NCI-H345 treated with DMSO at 0.1 percent for 48 hours (cell line): ENCODE measurements at regions not wholly inside any gene's neighbourhood (a gene's known extent, or its start where the extent isn't known, plus 50 kb on each side); places are given as distances from the start of the nearest gene placed in this dataset.

ENCODE experiments used
- DNase-seq: peaks from one replicate; lab custom pipeline; 2025; ENCODE audit not compliant: unreplicated experiment; lab: John Stamatoyannopoulos, UW

DNA sequence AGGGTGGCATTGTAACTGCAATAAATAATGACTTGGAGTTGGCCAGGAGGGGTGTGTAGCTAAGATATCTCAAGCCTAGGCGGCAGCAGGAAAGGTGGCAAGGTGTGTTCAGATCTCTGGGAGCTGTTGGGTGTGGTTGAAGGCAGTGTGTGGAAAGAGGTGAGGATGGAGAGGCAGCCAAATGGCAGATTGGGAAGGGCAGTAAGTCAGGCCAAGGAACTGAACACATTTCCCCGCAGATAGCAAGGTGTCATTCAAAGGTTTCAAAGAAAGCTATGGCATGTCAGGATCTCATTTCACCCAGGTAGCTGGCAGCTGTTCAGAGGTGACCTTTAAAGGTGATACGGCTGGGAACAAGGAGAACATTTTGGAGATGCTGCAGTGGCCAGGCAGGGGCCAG, 586.0 kb upstream of the MGMT start:
- DNase-seq: no peak

DNA sequence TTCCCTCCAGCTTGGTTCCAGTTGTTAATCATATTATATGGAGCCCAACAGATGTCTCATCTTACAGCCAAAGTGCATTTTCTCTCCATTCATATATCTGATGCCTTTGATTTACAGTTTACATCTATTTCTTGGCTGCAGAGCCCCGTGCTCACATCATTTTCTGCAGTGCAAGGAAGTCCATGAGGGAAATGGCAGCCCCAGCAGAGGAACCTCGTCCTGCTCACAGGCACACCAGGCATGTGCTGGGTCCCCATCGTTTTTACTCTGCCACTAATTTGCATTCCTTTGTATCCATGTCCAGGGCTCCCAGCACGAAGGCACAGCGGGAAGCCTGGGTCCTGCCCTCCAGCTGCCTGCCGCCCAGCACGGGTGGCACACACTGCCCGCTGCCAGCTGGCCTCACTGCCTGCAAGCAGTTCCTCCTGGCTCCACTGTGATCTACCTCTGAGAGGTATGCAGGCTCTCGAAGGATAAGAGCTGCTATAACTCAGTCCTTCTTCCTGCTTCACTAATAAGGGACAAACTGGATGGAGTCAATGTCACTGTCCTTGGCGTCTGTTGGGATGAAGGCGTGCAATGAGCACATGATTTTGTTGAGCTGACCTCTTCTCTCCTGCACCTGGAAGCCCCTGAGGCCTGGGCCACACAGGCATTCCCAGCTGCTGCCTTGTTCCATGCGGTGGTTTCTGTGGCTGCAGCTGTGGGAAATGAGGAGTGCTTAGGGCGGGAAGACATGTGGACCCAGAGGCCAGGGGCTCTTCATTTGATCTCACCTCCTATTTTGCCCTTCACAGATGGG, 583.6 kb upstream of the MGMT start:
- no peak for DNase-seq

DNA sequence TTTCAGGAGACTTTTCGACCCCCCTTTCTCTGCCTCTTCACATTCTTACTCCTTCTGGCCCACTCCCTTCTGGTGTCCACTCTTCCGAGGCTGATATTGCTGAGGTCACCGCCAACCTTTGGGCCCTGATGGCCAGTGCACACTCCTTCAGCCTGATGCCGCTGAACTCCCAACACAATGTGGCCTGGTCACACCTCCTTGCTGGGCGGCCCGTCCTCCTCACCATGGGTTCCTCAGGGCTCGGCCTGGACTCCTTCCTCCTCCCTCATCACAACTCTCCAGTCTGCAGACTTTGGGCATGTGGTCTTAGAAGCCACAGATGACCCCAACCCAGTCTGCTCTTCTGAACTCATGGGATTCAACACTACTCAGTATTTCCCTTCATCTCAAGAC, 583.0 kb upstream of the MGMT start:
- DNase-seq: no peak

DNA sequence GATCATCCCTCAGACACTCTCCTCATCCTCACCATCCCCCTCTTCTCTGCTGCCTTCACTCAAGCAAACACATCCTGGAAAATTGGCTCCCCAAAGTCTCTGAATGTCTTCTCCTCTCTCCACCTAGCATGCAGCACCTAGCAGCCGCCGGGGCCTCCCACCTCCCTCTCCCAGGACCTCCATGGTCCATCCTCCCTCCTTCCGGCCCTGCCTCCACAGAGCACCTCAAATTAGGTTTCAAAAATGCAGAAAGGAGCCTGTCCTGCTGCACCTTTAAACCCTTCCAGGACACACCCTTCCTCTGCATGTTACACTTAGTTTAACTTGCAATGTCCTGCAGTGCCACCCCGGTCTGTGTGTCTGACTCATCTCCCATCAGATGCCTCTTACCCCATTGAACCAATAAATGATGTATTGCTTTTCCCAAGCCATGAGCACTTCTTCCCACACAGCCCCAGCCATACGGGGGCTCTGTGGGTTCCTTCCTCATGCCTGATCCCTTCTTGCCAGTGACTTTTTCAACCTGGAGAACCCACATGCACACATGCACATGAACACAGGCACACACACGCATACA, 582.5 kb upstream of the MGMT start:
- DNase-seq: no peak

DNA sequence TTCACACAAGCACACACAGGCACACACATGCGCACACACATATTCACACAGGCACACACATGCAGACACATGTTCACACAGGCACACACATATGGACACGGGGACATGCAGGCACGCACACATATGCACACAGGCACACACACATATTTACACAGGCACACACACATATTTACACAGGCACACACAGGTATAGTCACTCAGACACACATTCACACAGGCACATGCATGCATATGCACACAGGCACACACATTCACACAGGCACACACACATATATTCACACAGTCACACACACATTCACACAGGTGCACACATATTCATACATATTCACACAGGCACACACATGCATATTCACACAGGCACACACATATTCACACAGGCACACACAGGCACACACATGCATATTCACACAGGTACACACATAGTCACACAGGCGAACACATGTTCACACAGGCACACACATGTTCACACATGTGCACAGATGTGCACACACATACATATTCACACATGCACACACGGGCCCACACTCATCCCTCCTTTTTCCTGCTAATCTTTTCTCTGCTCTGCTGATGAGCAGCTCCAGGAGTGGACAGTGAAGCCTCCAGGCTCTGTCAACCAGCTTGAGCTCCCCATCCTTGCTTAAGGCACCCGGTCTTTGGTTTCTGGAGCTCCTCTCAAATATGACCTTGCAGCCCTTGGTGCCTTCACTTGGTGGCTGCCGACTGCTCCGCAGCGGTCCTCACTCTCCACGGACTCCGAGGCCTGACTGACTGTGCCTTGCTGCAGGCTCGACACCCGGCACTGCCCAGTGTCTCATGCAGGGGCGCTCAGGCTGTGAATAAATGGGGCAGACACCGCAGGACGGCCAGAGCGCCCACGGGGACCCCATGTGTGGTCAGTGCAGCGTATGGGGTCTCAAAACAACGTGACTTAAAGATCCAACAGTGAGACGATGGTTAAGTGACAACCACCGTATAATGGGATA, 581.2 kb upstream of the MGMT start:
- no peak for DNase-seq

DNA sequence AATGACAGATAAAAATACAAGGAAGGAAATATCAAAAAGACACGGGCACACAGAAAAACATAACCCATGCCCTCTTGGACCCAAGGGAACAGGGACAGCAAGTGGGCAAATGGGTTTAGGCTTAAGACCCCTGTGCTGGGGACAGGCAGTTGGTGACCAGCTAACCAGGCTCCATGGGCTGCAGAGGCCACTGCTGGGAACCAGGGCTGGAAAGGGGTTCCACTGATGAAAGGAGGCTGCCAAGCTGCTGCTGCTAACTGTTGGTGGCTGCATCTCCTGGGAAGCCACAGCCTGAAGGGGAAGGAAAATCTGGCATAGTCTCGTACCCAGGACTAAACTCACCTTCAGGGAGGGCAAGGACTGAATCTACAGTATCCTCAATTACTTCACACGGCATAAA, 579.2 kb upstream of the MGMT start:
- no peak for DNase-seq

DNA sequence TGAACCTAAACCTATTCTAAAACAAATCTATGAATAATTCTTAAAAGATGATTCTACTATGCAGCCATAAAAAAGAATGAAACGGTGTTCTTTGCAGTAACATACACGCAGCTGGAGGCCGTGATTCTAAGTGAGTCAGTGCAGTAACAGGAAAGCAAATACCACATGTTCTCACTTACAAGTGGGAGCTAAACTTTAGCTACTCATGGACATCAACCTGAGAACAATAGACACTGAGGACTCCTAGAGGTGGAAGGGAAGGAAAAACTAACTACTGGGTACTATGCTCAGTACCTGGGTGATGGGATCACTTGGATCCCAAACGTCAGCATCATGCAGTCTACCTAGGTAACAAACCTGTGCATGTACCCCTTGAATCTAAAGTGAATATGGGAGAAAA, 575.0 kb upstream of the MGMT start:
- no peak for DNase-seq

DNA sequence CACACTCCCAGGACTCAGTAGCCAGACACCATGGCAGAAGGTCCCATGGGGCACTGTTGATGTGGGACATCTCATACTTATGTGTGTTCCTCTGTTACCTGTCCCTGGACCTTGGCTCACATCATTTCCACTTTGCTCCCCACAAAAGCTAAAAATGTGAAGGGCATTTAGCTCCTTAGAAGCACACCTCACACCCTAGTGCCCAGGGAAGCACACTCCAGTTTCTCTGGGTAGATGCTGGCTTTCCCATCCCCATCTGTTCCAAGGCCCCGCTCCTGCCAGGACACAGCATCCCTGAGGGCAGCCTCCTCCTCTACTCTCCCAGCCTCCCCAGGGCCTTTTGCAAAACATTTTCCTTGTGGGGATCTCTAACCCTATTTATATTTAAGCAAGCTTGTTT, 572.4 kb upstream of the MGMT start:
- no peak for DNase-seq

DNA sequence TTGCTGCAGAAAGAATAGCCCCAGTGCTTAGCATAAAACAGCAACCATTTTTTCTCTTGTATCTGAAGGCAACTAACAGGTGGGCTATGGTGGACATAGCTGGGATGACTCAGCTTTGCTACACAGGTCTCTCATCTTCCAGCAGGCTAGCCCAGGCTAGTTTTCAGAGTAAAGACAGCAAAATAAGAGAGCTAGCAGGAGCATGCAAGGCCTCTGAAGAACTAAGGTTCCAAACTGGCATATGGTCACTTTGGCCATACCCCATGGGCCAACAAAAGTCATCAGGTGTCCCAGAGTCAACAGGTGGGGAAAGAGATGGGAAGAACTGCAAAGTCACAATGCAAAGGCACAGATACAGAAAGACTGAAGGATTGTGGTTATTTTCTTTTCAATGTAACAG, 571.6 kb upstream of the MGMT start:
- DNase-seq: no peak

DNA sequence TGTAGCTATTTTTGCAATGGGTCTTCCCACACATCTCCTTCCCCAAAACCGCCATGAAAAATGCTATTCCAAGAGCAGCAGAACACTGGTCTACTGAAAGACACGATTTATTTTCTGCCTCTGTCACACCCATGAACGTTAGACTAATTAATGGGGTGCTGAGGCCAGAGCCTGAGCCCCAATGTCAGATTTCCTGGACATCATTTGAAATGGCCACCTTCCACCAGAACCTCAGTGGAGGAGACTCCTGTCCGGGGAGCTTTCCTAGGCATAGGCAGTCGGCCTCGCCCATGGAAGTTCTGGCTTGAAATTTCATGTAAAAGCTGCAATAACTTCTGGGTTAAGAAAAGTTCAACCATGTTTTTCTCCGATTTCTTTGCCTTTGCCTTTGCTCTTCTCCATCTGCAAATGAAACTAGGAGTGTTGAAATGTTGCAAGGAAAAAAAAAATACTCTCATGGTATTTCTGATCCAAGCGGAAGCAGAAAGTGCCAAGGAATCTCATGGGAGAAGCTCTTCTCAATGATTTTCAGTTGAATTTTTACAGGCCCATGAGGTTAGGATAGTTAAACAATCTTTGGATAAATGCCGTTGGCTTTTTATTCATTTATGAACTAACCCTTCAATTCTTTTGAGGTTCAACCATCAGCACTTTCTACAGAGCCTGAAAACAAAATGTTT, 570.8 kb upstream of the MGMT start:
- DNase-seq: no peak

DNA sequence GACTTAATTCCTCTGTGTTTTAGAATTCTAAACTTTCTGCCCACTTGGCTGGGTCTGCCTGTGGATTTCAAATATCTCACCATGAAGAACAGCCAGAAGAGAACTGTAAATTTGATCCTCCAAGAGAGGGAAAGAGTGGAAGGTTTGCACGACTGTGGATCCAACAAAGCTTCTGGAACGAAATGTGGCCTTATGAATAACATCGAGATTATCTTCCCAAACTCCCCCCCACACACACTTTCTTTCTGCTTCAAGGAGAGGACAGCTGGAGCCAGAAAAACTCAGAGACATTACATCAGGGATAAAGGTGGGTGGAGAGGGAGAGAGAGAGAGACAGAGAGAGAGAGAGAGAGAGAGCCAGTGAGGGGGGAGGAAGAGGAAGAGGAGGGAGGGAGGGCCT, 570.1 kb upstream of the MGMT start:
- DNase-seq: no peak

DNA sequence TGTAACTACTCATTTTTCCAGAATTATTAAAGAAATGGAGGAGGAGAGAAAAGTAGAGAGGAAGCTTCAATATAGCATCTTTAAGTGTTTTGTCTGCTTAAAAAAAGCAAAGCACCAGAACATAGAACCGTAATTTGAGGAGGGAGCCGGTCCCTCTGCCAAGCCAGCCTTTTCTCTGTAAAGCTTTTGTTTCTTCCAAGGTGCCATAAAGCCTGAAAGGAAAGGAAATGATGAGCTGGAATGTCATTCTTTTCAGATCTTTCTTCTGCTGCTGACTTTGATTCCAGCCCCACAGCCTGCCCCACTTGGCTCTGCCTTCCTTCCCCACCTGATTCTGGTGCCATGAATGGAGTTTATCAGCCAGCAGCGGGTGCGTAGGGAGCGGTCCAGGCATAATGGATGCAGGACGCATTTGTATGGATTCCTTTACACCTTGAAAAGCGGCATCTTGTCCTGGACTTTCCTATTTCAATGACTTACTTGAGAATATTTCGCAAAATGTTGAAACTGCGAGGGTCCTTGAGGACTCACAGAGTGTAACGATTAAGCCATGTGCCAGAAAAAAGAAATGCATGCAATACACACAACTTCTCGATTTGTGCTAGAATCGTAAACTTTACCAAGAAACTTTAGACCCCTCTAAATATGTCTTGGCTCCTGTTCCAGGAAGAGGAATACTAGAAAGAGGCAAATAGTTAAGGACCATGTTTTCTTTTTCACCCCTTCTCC, 569.5 kb upstream of the MGMT start:
- DNase-seq: no peak

DNA sequence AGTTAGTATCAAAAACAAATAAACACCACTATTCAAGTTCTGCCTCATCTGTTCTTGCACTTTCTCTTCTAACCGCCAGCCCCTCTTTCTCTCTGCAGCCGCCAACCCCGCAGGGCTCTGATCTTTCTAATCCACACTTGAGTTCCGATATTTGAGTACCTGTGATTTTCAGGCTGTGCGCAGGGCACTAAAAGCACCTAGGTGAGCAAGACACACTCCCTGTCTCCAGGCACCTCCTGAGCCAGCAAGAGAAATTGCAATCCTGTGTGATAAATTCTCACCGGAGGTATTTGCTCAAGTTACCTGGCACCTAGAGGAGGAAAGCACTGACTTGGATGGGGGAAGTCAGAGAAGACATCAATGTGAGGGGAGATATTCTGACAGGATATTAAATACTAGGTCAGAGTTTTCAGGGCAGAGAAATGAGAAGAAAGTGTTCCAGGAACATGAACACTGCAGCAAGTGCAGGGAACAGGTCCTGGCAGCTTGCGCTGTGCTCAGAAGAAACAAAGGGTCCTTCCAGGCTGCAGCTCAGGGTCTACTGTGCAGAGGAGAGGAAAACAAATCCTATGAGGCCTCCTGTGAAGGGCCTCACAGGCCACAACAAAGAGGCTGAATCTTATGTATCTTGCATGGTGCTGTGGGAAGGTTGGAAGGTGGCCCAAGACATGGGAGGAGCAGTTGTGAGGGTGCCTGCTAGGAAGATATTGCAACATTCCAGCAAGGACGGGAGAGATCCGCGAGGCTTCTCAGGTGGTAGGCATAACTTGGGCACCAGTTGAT, 568.7 kb upstream of the MGMT start:
- no peak for DNase-seq

DNA sequence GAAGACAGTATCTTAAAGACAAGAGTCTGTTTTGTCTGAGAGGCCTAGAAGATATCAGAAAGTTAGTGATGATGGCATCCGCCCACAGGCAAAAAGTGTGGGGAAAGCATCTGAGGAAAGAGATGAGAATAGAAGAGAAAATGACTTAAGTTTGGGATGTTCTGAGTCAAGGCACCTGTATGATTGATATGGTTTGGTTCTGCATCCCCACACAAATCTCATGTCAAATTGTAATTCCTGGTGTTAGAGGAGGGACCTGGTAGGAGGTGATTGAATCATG, 568.2 kb upstream of the MGMT start:
- DNase-seq: no peak

DNA sequence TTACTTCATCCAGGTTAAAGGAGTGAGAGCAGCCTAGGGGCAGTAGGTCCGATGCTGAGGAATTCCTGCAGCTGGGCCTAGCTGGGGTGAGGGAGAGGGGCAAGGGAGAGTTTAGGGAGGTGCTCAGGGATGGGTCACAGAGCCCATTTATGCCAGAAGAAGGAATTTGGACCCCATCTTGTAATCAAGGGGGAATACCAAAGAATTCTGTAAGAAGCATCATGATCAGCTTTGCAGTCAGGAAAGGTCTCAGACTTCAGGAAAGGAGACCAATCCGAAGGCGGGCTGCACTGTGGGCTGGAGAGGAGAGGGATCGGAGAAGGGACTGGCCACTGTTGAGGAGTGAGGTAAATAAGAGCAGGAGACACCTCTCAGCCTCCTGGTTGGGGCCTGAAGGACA, 566.6 kb upstream of the MGMT start:
- DNase-seq: no peak

DNA sequence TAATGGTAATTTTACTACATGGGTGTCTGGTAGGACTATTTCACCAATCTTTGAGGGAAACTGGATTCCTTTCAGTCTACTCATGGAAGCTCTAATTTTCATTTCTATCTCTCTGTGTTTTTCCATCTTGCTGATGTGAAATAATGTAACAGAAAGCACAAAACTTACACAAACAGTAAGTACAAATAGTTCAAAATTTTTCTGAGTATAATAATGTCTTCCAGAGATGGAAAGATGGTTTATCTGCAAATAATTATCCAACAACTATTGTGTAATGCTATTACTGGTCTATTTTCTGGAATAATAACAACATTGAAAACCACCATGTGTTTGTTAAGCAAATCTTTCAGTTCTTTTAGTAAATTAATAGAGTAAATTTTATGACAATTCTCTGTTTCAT, 565.8 kb upstream of the MGMT start:
- no peak for DNase-seq

DNA sequence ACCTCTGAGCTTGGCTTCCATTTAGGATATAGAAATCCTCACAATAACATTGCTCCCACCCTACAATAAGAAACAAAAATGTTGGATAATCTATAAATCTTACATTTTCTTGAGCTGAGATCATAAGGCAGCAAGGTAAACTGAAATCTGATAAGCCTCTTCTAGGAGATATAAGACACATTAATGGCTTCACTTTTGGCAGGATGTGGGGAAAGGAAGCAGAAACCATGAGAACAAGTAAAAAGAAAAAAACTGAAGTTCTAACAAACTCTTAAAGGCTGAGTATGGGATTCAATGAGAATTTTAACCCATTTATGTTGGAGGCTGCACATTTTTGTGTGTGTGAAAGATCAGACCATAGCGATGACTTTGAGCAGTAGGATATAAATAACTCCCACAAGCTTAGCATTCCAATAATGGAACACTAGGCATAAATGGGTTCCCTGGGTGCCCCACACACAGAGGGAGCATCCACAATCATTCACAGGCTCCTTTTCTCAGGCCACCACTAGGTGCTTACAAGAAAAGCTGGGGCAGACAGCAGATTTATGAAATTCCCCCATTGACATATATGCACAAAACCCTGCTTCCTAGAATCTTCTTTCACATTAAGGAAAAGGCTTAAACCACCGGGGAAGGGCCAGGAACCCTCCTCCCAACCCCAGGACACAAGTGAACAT, 564.9 kb upstream of the MGMT start:
- no peak for DNase-seq

DNA sequence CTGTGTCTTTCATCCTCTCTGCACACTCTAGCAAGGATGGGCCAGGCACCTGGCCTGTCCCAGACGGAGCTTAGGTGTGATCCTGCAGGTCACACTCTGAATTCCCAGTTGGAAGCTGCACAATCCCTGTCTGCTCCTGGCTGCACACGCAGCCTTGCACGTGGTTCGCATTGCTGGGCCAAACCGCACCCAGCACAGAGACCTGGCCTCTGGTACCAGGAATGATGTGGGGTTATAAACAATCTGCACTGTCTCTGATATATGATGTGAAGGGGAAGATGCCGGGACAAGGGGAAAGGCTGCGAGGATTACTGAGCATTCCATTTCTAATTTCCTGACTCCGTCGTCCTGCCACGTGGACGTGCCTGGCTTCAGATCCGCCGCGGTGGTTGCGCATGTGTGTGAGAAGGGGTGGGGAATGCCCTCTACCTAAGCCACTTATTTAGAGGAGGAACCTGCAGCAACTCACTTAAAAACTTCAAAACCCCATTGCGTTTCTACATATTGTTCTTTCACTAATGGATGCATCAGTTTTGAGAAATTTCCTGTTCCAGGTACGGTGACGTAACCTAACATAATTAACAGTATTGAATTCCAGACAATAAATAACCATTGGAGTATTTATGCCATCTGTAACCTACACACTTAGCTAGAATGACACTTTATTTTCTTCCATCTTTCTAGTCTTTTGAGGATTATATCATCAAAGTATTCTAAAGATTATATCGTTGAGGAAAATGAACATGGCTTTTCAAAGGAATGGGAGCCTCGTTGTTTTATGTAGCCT, 559.7 kb upstream of the MGMT start:
- no peak for DNase-seq

DNA sequence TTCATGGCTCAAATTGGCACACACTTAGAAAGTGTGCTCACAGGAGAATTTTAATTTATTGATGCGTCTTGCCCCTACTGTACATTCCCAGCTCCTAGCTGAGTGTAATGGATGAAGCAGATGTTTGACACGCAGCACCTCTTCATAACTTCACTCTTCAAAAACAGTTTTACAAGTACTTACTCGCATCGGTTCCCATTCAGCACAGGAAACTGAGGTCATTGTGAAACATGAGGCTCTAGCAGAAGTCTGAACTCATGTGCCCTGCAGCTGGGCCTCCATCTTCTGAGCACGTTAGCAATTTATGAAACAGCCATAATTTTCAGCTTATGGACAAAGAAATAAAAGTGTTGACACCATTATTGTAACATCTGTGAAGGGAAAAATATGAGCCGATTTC, 558.9 kb upstream of the MGMT start:
- DNase-seq: no peak
